Type B pancreatic cell (in vitro differentiated cells): ENCODE measurements at regions not wholly inside any gene's neighbourhood (a gene's known extent, or its start where the extent isn't known, plus 50 kb on each side); places are given as distances from the start of the nearest gene placed in this dataset.

Source experiments
- DNase-seq: peaks from one replicate; pipeline ENCODE4 v3.0.0; 2021; ENCODE audit warnings: mixed read lengths; ENCODE audit not compliant: unreplicated experiment; ENCODE audit errors: extremely low spot score
- H3K27ac Mint-ChIP-seq: 2 replicates; pipeline ENCODE4 v1.8.0; 2021; ENCODE audit warnings: mild to moderate bottlenecking, mixed read lengths
- H3K27me3 Mint-ChIP-seq: 2 replicates; pipeline ENCODE4 v1.8.0; 2021; ENCODE audit warnings: mixed read lengths
- H3K36me3 Mint-ChIP-seq: 2 replicates; pipeline ENCODE4 v1.8.0; 2021; ENCODE audit warnings: mixed read lengths
- H3K4me1 Mint-ChIP-seq: one replicate; pipeline ENCODE4 v1.8.0; 2021; ENCODE audit warnings: mixed read lengths; ENCODE audit not compliant: unreplicated experiment
- H3K4me3 Mint-ChIP-seq: 2 replicates; pipeline ENCODE4 v1.8.0; 2021; ENCODE audit warnings: mild to moderate bottlenecking, mixed read lengths
- H3K9me3 Mint-ChIP-seq: 2 replicates; pipeline ENCODE4 v1.8.0; 2021; ENCODE audit warnings: mixed read lengths
- TF ChIP-seq, protein P1 (sequence below): fragments of 200-600 bp; sonication (generic); conservative IDR thresholded peaks from 2 replicates; pipeline ENCODE4 v1.5.0; 2021; ENCODE audit warnings: antibody characterized with exemption, mild to moderate bottlenecking

DNA sequence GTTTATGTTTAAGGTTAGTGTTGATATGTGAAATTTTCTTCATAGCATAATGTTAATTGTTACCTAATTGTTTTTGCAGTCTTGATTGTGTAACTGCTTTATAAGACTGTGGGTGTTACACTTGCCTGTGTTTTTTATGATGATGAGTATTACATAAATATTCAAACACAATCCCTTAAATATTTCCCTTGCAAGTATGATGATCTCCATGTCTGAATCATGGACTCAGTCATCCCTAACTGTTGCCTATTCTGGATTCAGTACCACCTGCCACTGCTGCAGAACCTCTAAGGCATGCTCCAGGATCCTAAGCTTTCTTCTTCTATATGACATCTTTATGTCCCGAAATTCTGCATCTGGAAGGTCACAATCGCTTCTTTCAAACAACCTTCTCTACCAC lies 246.3 kb upstream of the CLEC14A start:
- no peaks in the 10 kb centered on the region for H3K36me3 Mint-ChIP-seq
- no peaks in the 10 kb centered on the region for H3K4me1 Mint-ChIP-seq
- no peak overlapping the region for H3K27ac Mint-ChIP-seq
- TF ChIP-seq, protein P1, sequence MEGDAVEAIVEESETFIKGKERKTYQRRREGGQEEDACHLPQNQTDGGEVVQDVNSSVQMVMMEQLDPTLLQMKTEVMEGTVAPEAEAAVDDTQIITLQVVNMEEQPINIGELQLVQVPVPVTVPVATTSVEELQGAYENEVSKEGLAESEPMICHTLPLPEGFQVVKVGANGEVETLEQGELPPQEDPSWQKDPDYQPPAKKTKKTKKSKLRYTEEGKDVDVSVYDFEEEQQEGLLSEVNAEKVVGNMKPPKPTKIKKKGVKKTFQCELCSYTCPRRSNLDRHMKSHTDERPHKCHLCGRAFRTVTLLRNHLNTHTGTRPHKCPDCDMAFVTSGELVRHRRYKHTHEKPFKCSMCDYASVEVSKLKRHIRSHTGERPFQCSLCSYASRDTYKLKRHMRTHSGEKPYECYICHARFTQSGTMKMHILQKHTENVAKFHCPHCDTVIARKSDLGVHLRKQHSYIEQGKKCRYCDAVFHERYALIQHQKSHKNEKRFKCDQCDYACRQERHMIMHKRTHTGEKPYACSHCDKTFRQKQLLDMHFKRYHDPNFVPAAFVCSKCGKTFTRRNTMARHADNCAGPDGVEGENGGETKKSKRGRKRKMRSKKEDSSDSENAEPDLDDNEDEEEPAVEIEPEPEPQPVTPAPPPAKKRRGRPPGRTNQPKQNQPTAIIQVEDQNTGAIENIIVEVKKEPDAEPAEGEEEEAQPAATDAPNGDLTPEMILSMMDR, result no peak
- no peaks in the 10 kb centered on the region for H3K9me3 Mint-ChIP-seq
- no peak overlapping the region for H3K4me3 Mint-ChIP-seq
- no peaks in the 10 kb centered on the region for H3K27me3 Mint-ChIP-seq
- DNase-seq, result no peak

DNA sequence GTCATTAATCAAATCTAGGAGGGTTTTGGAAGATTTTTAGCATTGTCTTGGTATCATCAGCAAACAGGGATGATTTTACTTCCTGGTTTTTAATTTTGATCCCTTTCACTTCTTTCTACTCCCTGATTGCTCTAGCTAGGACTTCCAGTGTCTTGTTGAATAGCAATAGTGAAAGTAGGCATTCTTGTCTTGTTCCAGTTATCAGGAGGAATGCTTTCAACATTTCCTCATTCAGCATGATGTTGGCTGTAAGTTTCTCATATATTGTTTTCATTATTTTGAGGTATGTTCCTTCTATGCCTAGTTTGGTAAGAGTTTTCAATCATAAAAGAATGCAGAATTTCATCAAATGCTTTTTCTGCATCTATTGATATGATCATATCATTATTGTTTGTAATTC lies 244.2 kb upstream of the CLEC14A start:
- TF ChIP-seq, protein P1, result no peak
- no peaks in the 10 kb centered on the region for H3K4me1 Mint-ChIP-seq
- no peak for DNase-seq
- no peaks in the 10 kb centered on the region for H3K36me3 Mint-ChIP-seq
- no peak overlapping the region for H3K27ac Mint-ChIP-seq
- no peaks in the 10 kb centered on the region for H3K27me3 Mint-ChIP-seq
- no peak overlapping the region for H3K4me3 Mint-ChIP-seq
- no peaks in the 10 kb centered on the region for H3K9me3 Mint-ChIP-seq

DNA sequence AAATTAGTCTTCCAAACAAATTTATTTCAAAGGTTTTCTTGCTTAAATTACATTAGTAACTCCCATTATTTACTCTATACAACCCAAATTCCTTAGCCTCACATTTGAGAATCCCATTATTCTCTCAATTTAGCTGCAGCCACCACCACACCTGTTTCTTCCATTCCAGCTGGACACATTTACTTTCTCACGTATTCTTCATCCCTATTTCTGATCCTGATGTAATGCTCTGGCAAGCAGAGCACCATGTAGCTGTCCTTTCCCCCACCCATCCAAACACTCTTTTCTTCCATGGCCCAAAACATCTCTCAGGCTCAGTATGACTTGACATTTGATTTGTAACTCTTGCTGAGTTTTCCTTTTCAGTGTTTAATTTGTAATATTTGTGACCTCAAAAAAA lies 240.2 kb upstream of the CLEC14A start:
- H3K27me3 Mint-ChIP-seq, result no peaks in the 10 kb centered on the region
- no peaks in the 10 kb centered on the region for H3K9me3 Mint-ChIP-seq
- H3K27ac Mint-ChIP-seq, result no peak overlapping the region
- TF ChIP-seq, protein P1, result no peak
- no peak for DNase-seq
- H3K4me1 Mint-ChIP-seq, result no peaks in the 10 kb centered on the region
- no peaks in the 10 kb centered on the region for H3K36me3 Mint-ChIP-seq
- H3K4me3 Mint-ChIP-seq, result no peak overlapping the region

DNA sequence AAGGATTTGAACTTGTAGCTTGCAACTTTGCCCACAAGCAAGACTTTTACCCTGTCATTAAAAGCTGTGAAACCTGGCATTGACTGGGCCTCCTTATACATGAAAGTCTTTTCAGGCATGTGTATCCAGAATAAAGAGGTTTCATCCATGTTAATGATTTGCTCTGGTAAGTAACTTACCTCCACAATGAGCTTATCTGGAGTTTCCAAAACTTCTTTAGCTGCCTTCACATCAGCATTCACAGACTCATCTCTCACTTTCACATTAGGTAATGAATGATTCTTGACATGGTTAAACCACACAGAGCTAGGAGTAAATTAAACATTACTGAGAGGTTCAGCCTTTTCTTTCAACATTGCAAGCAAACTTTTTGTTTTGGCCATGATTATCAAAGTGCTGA lies 234.4 kb upstream of the CLEC14A start:
- TF ChIP-seq, protein P1, result no peak
- no peaks in the 10 kb centered on the region for H3K9me3 Mint-ChIP-seq
- H3K4me3 Mint-ChIP-seq, result no peak overlapping the region
- H3K36me3 Mint-ChIP-seq, result no peaks in the 10 kb centered on the region
- no peak overlapping the region for H3K27ac Mint-ChIP-seq
- H3K27me3 Mint-ChIP-seq, result no peaks in the 10 kb centered on the region
- DNase-seq, result no peak
- H3K4me1 Mint-ChIP-seq, result no peaks in the 10 kb centered on the region

DNA sequence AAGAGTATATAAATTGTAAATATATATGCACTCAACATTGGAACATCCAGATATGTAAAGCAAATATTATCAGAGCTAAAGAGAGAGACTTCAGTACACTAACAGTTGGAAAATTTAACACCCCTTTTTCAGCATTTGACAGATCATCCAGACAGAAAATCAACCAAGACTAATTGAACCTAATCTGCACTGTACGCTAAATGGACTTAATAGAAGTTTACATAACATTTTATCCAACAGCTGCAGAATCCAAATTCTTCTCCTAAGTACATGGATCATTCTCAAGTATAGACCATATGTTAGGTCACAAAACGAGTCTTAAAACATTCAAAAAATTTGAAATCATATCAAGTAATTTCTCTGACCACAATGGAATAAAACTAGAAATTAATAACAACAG lies 229.1 kb upstream of the CLEC14A start:
- TF ChIP-seq, protein P1, result no peak
- Mint-ChIP-seq H3K27ac (no peak overlapping the region), H3K36me3 (no peaks in the 10 kb centered on the region), H3K9me3 (no peaks in the 10 kb centered on the region), H3K27me3 (no peaks in the 10 kb centered on the region), H3K4me1 (no peaks in the 10 kb centered on the region), H3K4me3 (no peak overlapping the region)
- DNase-seq, result no peak
